ENCODE measurements at regions not wholly inside any gene's neighbourhood (a gene's known extent, or its start where the extent isn't known, plus 50 kb on each side); places are given as distances from the start of the nearest gene placed in this dataset.

GRCh38 chr13:78085434-78086225 is 167.0 kb upstream of the EDNRB start:
- TF ChIP-seq CTCF (IDR thresholded peaks at IDR 0.05 in 4 of 5, conservative IDR thresholded peaks at IDR 0.05 in 1 of 5) (no peak), POLR2A (IDR thresholded peaks at IDR 0.05) (no peak)
